Neural progenitor cell (in vitro differentiated cells): ENCODE measurements at regions not wholly inside any gene's neighbourhood (a gene's known extent, or its start where the extent isn't known, plus 50 kb on each side); places are given as distances from the start of the nearest gene placed in this dataset.

Experiments used
- EZH2 ChIP-seq: fragments of 200-600 bp; sonication (generic); IDR thresholded peaks from 2 replicates; pipeline ENCODE4 v1.6.1; 2017; ENCODE audit warnings: antibody characterized with exemption, mild to moderate bottlenecking, moderate library complexity
- EZH2phosphoT487 ChIP-seq: fragments of 200-600 bp; sonication (generic); IDR thresholded peaks from 2 replicates; pipeline ENCODE4 v1.6.1; 2017; ENCODE audit warnings: antibody characterized with exemption
- TF ChIP-seq, protein P1 (sequence below): fragments of 200-600 bp; sonication (generic); IDR thresholded peaks from 2 replicates; pipeline ENCODE4 v1.5.1; 2017; ENCODE audit warnings: antibody characterized with exemption, mild to moderate bottlenecking

DNA sequence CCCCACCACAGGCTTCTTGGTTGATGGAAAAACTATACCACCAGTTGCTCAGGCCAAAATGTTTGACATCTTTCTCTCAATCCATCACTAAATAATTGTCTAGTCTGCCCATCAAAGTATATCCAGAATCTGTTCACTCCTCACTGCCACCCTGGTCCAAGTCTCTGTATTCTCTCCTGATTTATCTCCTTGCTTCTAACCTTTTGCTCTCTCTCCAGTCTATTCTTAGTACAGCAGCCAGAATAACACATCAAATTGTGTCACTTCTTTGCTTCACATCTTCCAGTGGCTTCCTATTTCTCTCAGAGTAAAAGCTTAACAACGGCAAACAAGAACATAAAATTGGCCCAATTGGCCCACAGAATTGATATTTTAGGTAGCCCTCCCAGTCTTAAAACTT lies 272.8 kb downstream of the IPO8 start:
- TF ChIP-seq EZH2phosphoT487 (no peak), EZH2 (no peak)
- TF ChIP-seq, protein P1, sequence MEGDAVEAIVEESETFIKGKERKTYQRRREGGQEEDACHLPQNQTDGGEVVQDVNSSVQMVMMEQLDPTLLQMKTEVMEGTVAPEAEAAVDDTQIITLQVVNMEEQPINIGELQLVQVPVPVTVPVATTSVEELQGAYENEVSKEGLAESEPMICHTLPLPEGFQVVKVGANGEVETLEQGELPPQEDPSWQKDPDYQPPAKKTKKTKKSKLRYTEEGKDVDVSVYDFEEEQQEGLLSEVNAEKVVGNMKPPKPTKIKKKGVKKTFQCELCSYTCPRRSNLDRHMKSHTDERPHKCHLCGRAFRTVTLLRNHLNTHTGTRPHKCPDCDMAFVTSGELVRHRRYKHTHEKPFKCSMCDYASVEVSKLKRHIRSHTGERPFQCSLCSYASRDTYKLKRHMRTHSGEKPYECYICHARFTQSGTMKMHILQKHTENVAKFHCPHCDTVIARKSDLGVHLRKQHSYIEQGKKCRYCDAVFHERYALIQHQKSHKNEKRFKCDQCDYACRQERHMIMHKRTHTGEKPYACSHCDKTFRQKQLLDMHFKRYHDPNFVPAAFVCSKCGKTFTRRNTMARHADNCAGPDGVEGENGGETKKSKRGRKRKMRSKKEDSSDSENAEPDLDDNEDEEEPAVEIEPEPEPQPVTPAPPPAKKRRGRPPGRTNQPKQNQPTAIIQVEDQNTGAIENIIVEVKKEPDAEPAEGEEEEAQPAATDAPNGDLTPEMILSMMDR: no peak
